ENCODE measurements at regions not wholly inside any gene's neighbourhood (a gene's known extent, or its start where the extent isn't known, plus 50 kb on each side); places are given as distances from the start of the nearest gene placed in this dataset.

DNA sequence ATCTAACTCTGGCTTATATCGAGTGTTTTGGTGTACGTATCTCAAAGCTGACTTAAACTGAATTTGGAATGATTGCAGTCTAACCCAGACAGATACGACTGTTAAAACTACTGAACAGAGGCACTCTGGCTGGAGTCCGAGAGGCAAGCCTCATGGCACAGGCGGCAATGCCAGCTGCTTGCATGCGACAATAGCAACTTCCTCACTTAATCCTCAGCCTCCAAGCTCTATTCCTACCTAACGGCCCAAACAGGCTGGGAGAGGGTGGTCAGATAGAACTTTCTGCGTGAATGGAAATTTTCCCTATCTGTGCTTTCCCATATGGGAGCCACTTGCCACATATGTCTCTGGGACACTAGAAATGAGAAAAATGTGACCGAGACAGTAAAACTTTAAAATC, 292.0 kb upstream of the KLF6 start:
- POLR2A ChIA-PET (ENCODE audit: low non-redundant PET): no interaction called here
- DNase-seq (ENCODE audit: low spot score): no peak
- no peak overlapping the region for H3K27ac ChIP-seq
- CTCF ChIA-PET: no interaction called here
- TF ChIP-seq, protein P1, sequence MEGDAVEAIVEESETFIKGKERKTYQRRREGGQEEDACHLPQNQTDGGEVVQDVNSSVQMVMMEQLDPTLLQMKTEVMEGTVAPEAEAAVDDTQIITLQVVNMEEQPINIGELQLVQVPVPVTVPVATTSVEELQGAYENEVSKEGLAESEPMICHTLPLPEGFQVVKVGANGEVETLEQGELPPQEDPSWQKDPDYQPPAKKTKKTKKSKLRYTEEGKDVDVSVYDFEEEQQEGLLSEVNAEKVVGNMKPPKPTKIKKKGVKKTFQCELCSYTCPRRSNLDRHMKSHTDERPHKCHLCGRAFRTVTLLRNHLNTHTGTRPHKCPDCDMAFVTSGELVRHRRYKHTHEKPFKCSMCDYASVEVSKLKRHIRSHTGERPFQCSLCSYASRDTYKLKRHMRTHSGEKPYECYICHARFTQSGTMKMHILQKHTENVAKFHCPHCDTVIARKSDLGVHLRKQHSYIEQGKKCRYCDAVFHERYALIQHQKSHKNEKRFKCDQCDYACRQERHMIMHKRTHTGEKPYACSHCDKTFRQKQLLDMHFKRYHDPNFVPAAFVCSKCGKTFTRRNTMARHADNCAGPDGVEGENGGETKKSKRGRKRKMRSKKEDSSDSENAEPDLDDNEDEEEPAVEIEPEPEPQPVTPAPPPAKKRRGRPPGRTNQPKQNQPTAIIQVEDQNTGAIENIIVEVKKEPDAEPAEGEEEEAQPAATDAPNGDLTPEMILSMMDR (conservative IDR thresholded peaks at IDR 0.05; ENCODE audit: low read depth): no peak

DNA sequence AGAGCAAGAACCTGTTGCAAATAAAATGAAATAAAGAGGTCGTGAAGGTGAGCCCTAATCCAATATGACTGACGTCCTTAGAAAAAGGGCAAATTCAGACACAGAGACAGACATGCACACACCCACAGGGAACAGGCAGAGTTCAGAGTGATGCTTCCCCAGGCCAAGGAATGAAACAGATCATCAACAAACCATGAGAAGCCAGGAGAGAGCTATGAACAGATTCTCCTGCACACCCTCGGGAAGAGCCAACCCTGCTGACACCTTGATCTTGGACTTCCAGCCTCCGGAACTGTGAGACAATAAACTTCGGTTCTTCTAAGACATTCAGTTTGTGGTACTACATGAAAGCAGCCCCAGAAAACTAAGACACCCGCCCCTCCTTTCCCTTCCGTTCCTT, 290.4 kb upstream of the KLF6 start:
- DNase-seq (ENCODE audit: low spot score): no peak
- ChIA-PET CTCF (interaction anchor here (0.6 kb wide), 1 partner anchor 695 kb away, joined by 5 read pairs; no protein-coding TSS in a partner anchor), POLR2A (ENCODE audit: low non-redundant PET) (no interaction called here)
- TF ChIP-seq, protein P1 (conservative IDR thresholded peaks at IDR 0.05; ENCODE audit: low read depth): no peak
- no peak overlapping the region for H3K27ac ChIP-seq

DNA sequence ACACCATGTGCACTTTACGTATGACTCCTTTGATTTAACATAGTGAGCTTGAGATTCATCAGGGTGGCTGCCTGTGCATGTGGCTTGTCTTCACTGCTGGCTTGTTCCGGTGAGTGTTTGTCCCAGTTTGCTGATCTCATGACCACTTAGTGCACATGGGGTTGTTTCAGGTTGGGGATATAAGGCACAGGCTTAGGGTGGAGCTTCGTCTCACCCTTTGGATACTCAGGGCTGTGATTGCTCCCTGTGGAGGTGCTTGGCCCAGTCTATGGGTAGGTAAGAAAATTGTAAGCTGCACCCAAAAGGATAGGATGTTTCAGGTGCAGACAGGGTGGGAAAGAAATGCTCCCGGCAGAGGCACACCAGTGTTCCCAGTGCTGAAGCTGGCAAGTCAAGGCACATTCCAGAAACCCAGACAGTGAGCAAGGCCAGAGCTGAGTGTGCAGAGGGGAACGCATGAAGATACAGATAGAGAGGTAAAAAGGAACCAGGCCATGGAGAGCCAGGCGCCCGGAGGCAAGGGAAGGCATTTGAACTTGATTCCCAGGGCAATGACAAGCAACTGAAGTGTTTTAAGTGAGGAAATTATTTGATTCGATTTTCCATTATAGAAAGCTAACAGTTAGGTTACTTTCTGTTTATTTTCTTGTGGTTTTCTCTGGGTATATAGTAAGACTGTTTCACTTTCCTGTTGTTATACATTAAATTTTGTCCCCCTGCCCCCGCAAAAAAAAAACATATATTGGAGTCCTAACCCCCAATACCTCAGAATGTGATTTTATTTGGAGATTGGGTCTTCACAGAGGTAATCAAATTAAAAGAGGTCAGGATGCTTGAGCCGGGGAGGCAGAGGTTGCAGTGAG, 289.8 kb upstream of the KLF6 start:
- CTCF ChIA-PET: interaction anchor here (0.6 to 1.5 kb wide), 2 partner anchors 9 to 696 kb away, joined by 5 read pairs; no protein-coding TSS in a partner anchor
- POLR2A ChIA-PET (ENCODE audit: low non-redundant PET): no interaction called here
- DNase-seq (ENCODE audit: low spot score): peak; percentile 18
- peak overlapping the region; percentile 67 for H3K27ac ChIP-seq
- TF ChIP-seq, protein P1 (conservative IDR thresholded peaks at IDR 0.05; ENCODE audit: low read depth): no peak

DNA sequence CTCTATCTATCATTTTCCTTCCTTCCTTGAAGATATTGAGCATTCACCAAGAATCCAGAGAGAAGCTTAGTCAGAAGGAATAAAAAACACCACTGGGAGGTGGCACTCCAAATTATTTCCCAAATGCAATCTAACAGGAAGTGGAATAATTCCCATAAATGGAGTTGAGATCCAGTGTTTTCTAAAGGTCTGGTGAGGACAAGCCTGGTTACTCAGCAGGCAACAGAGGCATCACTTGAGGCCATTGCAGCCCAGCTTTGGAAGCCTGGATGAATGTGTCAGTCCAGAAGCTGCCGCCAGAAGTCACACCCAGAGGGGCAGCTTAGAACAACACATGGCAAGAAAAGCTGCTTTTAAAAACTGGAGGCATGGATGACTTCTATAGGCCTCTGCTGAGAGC, 288.9 kb upstream of the KLF6 start:
- DNase-seq (ENCODE audit: low spot score): no peak
- ChIA-PET CTCF (interaction anchor here (1.5 kb wide), 1 partner anchor 10 kb away, joined by 5 read pairs; no protein-coding TSS in a partner anchor), POLR2A (ENCODE audit: low non-redundant PET) (no interaction called here)
- TF ChIP-seq, protein P1 (conservative IDR thresholded peaks at IDR 0.05; ENCODE audit: low read depth): no peak
- peak overlapping the region; percentile 67 for H3K27ac ChIP-seq

DNA sequence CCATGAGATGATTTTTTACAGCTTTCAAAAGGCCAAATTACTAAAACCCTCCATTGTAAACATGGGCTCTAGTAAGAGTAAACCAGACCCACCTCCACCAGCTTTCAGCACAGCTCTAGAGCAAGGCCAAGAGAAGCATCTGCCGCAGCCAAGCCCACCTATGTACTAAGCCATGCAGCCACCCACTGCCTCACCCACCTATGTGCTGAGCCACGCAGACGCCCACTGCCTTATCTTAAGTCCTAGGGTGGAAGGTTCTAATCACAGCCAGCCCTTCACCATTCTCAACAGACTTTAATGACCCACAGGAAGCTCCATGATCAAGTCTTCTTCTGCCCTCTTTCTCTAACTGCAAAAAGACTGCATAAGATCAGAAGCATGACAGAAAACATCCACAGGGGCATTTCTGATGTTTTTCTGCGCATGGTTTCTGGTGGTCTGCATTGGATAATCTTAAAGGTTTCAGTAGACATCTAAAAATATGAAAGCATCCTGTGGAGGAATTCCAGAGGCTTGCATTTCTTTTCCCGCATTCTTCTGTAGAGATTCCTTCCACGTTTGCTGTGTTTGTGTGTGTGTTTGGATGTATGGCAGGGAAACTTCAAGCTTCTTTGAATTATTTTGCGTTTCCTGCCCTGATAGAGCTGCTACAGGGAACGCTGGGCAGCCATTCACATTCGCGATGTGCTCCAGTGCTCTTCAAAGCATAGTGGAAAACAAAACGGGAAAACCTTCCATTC, 286.1 kb upstream of the KLF6 start:
- DNase-seq (ENCODE audit: low spot score): no peak
- TF ChIP-seq, protein P1 (conservative IDR thresholded peaks at IDR 0.05; ENCODE audit: low read depth): no peak
- POLR2A ChIA-PET (ENCODE audit: low non-redundant PET): no interaction called here
- CTCF ChIA-PET: interaction anchor here (0.6 kb wide), 1 partner anchor 586 kb away, joined by 4 read pairs; no protein-coding TSS in a partner anchor
- no peak overlapping the region for H3K27ac ChIP-seq

DNA sequence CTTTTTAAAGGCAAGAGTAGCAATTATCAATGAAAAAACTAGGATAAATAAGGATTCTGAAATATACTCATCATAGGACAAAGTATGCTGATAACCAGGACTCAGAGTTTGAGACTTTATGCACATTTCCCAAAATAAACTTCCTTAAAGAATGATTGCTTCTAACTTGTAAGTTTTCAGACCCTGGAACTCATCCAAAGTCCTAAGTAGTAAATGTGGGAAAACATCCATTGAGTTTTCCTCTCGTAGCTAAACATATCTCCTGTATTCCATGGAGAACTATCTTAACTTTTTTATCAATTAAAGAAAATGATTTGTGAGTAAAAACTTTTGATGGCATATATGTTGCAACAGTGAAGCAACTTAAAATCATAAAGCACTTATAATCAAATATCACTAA, 285.2 kb upstream of the KLF6 start:
- H3K27ac ChIP-seq: no peak overlapping the region
- TF ChIP-seq, protein P1 (conservative IDR thresholded peaks at IDR 0.05; ENCODE audit: low read depth): no peak

More for the DNA sequence above, 285.2 kb upstream of the KLF6 start:
- ChIA-PET CTCF (interaction anchor here (0.6 kb wide), 1 partner anchor 587 kb away, joined by 4 read pairs; no protein-coding TSS in a partner anchor), POLR2A (ENCODE audit: low non-redundant PET) (no interaction called here)
- no peak for DNase-seq (ENCODE audit: low spot score)

Data from RWPE1 (cell line).